ENCODE measurements at regions not wholly inside any gene's neighbourhood (a gene's known extent, or its start where the extent isn't known, plus 50 kb on each side); places are given as distances from the start of the nearest gene placed in this dataset.
A peak's percentile ranks its signal among the peaks of the same experiment; 100 is the strongest.

DNA sequence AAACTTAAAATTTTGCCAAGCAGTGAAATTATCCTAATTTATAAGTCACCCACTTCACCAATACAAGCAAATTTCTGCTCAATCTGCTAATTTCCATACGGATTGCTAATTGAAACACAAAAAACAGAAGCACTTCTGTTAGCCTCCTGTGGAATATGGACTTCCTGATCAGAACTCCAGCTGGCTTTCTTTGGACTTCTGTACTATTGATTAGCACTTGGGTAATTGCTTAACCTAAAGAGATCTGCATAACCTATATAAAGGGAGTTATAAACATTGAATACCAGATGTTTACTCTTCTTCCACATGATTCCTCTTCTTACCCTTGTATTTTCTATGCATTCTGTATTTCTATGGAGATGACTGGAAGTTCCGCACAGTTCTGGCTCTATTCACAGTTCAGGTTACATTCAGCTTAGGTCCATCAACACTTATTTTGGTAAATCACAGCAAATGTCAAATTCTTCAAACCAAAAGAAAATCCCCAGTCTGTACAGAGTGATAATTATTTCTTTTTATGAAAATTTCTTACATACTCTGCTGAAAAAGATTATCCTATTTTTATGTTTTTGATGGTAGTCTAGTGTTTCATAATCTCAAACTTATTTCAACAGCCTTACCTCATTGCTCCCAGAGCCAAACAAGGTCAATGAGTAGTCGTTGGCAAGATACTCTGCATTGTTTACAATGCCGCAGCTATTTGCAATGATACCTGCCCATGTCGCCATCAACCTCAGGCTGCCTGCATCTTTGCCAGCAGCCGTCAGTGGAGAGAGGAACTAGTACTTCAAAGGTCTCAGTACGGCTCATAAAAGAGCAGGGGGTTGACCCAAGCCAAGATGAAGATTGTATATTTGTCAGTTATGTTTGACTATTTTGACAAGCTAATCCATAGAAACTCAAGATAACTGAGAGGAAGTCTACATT, 225.6 kb downstream of the AHR start (continued):
- TF ChIP-seq ZNF142 (CRISPR knock-in tag; IDR thresholded peaks at IDR 0.05) (no peak), FOSL2 (CRISPR knock-in tag; IDR thresholded peaks at IDR 0.05) (peak; percentile 85), ZNF879 (CRISPR knock-in tag; IDR thresholded peaks at IDR 0.05) (no peak), ISL2 (CRISPR knock-in tag; IDR thresholded peaks at IDR 0.05) (no peak), ZNF124 (CRISPR knock-in tag; IDR thresholded peaks at IDR 0.05) (no peak), POLR2AphosphoS2 (IDR thresholded peaks at IDR 0.05; ENCODE audit: low read depth, low read length) (no peak), EZH2 (conservative IDR thresholded peaks at IDR 0.05; ENCODE audit: low read depth, low read length) (no peak), MED13 (CRISPR knock-in tag; IDR thresholded peaks at IDR 0.05) (no peak), AHDC1 (CRISPR knock-in tag; IDR thresholded peaks at IDR 0.05; ENCODE audit: borderline replicate concordance) (no peak), IKZF1 (IDR thresholded peaks at IDR 0.05) (no peak), ZNF230 (CRISPR knock-in tag; IDR thresholded peaks at IDR 0.05) (no peak), ZNF7 (CRISPR knock-in tag; IDR thresholded peaks at IDR 0.05) (no peak), ZNF24 (IDR thresholded peaks at IDR 0.05) (no peak), ZNF773 (CRISPR knock-in tag; IDR thresholded peaks at IDR 0.05; ENCODE audit: borderline replicate concordance) (no peak)
- TF ChIP-seq, protein P1, sequence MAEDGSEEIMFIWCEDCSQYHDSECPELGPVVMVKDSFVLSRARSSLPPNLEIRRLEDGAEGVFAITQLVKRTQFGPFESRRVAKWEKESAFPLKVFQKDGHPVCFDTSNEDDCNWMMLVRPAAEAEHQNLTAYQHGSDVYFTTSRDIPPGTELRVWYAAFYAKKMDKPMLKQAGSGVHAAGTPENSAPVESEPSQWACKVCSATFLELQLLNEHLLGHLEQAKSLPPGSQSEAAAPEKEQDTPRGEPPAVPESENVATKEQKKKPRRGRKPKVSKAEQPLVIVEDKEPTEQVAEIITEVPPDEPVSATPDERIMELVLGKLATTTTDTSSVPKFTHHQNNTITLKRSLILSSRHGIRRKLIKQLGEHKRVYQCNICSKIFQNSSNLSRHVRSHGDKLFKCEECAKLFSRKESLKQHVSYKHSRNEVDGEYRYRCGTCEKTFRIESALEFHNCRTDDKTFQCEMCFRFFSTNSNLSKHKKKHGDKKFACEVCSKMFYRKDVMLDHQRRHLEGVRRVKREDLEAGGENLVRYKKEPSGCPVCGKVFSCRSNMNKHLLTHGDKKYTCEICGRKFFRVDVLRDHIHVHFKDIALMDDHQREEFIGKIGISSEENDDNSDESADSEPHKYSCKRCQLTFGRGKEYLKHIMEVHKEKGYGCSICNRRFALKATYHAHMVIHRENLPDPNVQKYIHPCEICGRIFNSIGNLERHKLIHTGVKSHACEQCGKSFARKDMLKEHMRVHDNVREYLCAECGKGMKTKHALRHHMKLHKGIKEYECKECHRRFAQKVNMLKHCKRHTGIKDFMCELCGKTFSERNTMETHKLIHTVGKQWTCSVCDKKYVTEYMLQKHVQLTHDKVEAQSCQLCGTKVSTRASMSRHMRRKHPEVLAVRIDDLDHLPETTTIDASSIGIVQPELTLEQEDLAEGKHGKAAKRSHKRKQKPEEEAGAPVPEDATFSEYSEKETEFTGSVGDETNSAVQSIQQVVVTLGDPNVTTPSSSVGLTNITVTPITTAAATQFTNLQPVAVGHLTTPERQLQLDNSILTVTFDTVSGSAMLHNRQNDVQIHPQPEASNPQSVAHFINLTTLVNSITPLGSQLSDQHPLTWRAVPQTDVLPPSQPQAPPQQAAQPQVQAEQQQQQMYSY (CRISPR knock-in tag; IDR thresholded peaks at IDR 0.05) = no peak

All from HepG2 (cell line).